B cell (primary cell): ENCODE measurements at regions not wholly inside any gene's neighbourhood (a gene's known extent, or its start where the extent isn't known, plus 50 kb on each side); places are given as distances from the start of the nearest gene placed in this dataset.

Source experiments
- ATAC-seq: fragments of 200-7000 bp; cut with Tn5 transposase; one replicate; pipeline ENCODE4 v1.10.0; 2021; ENCODE audit warnings: low read depth, mild to moderate bottlenecking, moderate number of reproducible peaks, moderate library complexity
- CTCF ChIA-PET: fragments of 350-600 bp; sonication (Branson Sonifier 250); formaldehyde crosslinking; loops from one replicate; lab custom pipeline; 2021; ENCODE audit warnings: antibody characterized with exemption, inconsistent platforms; lab: Charles Lee
- POLR2A ChIA-PET: fragments of 350-600 bp; sonication (Branson Sonifier 250); formaldehyde crosslinking; loops from one replicate; lab custom pipeline; 2021; ENCODE audit warnings: antibody characterized with exemption; lab: Charles Lee
- DNase-seq: peaks from one replicate; pipeline ENCODE4 v3.0.0; 2013
- H2AFZ ChIP-seq: 2 replicates; pipeline ENCODE4 v1.6.1; 2012; ENCODE audit warnings: mild to moderate bottlenecking, low read depth, low read length; ENCODE audit not compliant: insufficient read depth, poor library complexity, severe bottlenecking
- H3K27ac ChIP-seq, 2 donors: 1 replicate in 1 of 2; 2 replicates in 1 of 2; pipeline ENCODE4 v1.5.1; 2012 to 2013; ENCODE audit warnings: low read length in 2 of 2, mild to moderate bottlenecking in 2 of 2, moderate library complexity in 1 of 2
- H3K27me3 ChIP-seq, 4 experiments: fragments of 200-600 bp in 1 of 4; sonication (generic) in 1 of 4; replicated peaks in 1 of 4; 1 replicate in 2 of 4; 2 replicates in 2 of 4; pipeline versions ENCODE4 v1.6.1 to v1.7.0; 2013 to 2016; ENCODE audit warnings: low read length in 3 of 4, mild to moderate bottlenecking in 2 of 4, mixed read lengths in 1 of 4, moderate library complexity in 1 of 4; ENCODE audit not compliant: insufficient read depth in 4 of 4, control insufficient read depth in 3 of 4; ENCODE audit errors: control extremely low read depth in 1 of 4
- H3K36me3 ChIP-seq, 2 experiments: replicated peaks in 1 of 2; 1 replicate in 1 of 2; 2 replicates in 1 of 2; pipeline versions ENCODE4 v1.6.1 to v1.7.1; 2013; ENCODE audit warnings: low read length in 1 of 2; ENCODE audit not compliant: insufficient read depth in 2 of 2, control insufficient read depth in 1 of 2; ENCODE audit errors: control extremely low read depth in 1 of 2, extremely low read depth in 1 of 2
- H3K4me1 ChIP-seq, 2 donors: fragments of 200-600 bp in 1 of 2; sonication (generic) in 1 of 2; 1 replicate in 1 of 2; 2 replicates in 1 of 2; pipeline versions ENCODE4 v1.5.1 to v1.6.1; 2013 to 2017; ENCODE audit warnings: low read length in 2 of 2; ENCODE audit not compliant: control insufficient read depth in 2 of 2, insufficient read depth in 2 of 2
- H3K4me2 ChIP-seq: replicated peaks from 2 replicates; pipeline ENCODE3; 2012; ENCODE audit warnings: mild to moderate bottlenecking, low read depth, low read length; ENCODE audit not compliant: poor library complexity, severe bottlenecking
- H3K4me3 ChIP-seq, 5 experiments: fragments of 200-600 bp in 1 of 5; sonication (generic) in 1 of 5; 1 replicate in 3 of 5; 2 replicates in 2 of 5; pipeline versions ENCODE4 v1.5.1 to v1.7.0; 2011 to 2016; ENCODE audit warnings: low read length in 4 of 5, mild to moderate bottlenecking in 4 of 5, low read depth in 2 of 5, control low read depth in 1 of 5, moderate library complexity in 1 of 5; ENCODE audit not compliant: insufficient read depth in 1 of 5; ENCODE audit errors: control extremely low read depth in 1 of 5, extremely low read depth in 1 of 5
- H3K79me2 ChIP-seq: fragments of 200-600 bp; sonication (generic); one replicate; pipeline ENCODE4 v1.6.0; 2016; ENCODE audit warnings: low read length; ENCODE audit not compliant: control insufficient read depth, insufficient read depth
- H3K9ac ChIP-seq: fragments of 200-600 bp; sonication (generic); 2 replicates; pipeline ENCODE4 v1.6.1; 2017; ENCODE audit warnings: mild to moderate bottlenecking, low read length, moderate library complexity
- H3K9me3 ChIP-seq, 3 donors: one replicate each; pipeline versions ENCODE4 v1.6.1 to v1.7.1; 2013; ENCODE audit warnings: low read length in 2 of 3; ENCODE audit not compliant: control insufficient read depth in 2 of 3, insufficient read depth in 1 of 3; ENCODE audit errors: control extremely low read depth in 1 of 3
- H4K20me1 ChIP-seq: 2 replicates; pipeline ENCODE4 v1.6.0; 2012; ENCODE audit warnings: mild to moderate bottlenecking, low read length; ENCODE audit not compliant: insufficient read depth, control insufficient read depth, poor library complexity, severe bottlenecking
- H3K27ac Mint-ChIP-seq: one replicate; pipeline ENCODE4 v1.8.0; 2021; ENCODE audit warnings: mixed read lengths
- H3K27me3 Mint-ChIP-seq: one replicate; pipeline ENCODE4 v1.8.0; 2021; ENCODE audit warnings: mixed read lengths
- H3K4me1 Mint-ChIP-seq: one replicate; pipeline ENCODE4 v1.8.0; 2021; ENCODE audit warnings: mixed read lengths
- H3K4me3 Mint-ChIP-seq: one replicate; pipeline ENCODE4 v1.8.0; 2021; ENCODE audit warnings: mixed read lengths
- H3K9me3 Mint-ChIP-seq: one replicate; pipeline ENCODE4 v1.8.0; 2022; ENCODE audit warnings: mixed read lengths; ENCODE audit not compliant: insufficient read depth
- EZH2 ChIP-seq: IDR thresholded peaks from 2 replicates; pipeline ENCODE4 v1.6.1; 2012; ENCODE audit warnings: borderline replicate concordance, low read depth, mild to moderate bottlenecking, moderate library complexity, low read length; ENCODE audit not compliant: insufficient read depth, poor library complexity, severe bottlenecking
- WGBS: methylation state at CpG from one replicate; pipeline ENCODE4 v1.1.5; 2013; ENCODE audit warnings: missing lambda C conversion rate; ENCODE audit not compliant: insufficient coverage; 5-methylcytosine and 5-hydroxymethylcytosine counted together
- intact Hi-C: fragments of 100-400 bp; cut with micrococcal nuclease; formaldehyde crosslinking; loops from one replicate; pipeline ENCODE4 v1.10.0; 2022
- TF ChIP-seq, protein P1 (sequence below): fragments of 200-600 bp; IDR thresholded peaks from one replicate; pipeline ENCODE4 v1.8.0; 2022; ENCODE audit warnings: antibody characterized with exemption, mild to moderate bottlenecking

- ChIA-PET CTCF (no interaction called here), POLR2A (no interaction called here)
- no peaks in the 10 kb centered on the region for H3K4me1 Mint-ChIP-seq
- Histone ChIP-seq H3K27me3 (no peaks in the 10 kb centered on the region), H4K20me1 (no peaks in the 10 kb centered on the region), H3K4me1 (no peaks in the 10 kb centered on the region), H3K9me3 (no peaks in the 10 kb centered on the region), H3K9ac (no peak overlapping the region), H2AFZ (no peak overlapping the region), H3K79me2 (no peaks in the 10 kb centered on the region), H3K4me3 (no peak overlapping the region), H3K4me2 (no peak overlapping the region), H3K27ac (no peak overlapping the region), H3K36me3 (no peaks in the 10 kb centered on the region)
- no peak for TF ChIP-seq EZH2
- TF ChIP-seq, protein P1, sequence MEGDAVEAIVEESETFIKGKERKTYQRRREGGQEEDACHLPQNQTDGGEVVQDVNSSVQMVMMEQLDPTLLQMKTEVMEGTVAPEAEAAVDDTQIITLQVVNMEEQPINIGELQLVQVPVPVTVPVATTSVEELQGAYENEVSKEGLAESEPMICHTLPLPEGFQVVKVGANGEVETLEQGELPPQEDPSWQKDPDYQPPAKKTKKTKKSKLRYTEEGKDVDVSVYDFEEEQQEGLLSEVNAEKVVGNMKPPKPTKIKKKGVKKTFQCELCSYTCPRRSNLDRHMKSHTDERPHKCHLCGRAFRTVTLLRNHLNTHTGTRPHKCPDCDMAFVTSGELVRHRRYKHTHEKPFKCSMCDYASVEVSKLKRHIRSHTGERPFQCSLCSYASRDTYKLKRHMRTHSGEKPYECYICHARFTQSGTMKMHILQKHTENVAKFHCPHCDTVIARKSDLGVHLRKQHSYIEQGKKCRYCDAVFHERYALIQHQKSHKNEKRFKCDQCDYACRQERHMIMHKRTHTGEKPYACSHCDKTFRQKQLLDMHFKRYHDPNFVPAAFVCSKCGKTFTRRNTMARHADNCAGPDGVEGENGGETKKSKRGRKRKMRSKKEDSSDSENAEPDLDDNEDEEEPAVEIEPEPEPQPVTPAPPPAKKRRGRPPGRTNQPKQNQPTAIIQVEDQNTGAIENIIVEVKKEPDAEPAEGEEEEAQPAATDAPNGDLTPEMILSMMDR: no peak
- intact Hi-C loops: no loop called here
- no CpG with 5 or more reads among the region's 1 CpG for WGBS
- H3K9me3 Mint-ChIP-seq: no peaks in the 10 kb centered on the region
- no peak overlapping the region for H3K27ac Mint-ChIP-seq
- DNase-seq (no peak), ATAC-seq (no peak)
- no peak overlapping the region for H3K4me3 Mint-ChIP-seq
- no peaks in the 10 kb centered on the region for H3K27me3 Mint-ChIP-seq
Observed at GRCh38 chr2:116915673-116916072, 898.8 kb upstream of the DDX18 start.

GRCh38 chr2:116917196-116917595 lies 897.3 kb upstream of the DDX18 start:
- no peak for TF ChIP-seq EZH2
- TF ChIP-seq, protein P1: no peak
- no peaks in the 10 kb centered on the region for H3K27me3 ChIP-seq
- no peaks in the 10 kb centered on the region for H3K36me3 ChIP-seq
- Mint-ChIP-seq H3K9me3 (peaks cover 3% of the 10 kb centered on the region), H3K27ac (no peak overlapping the region), H3K27me3 (no peaks in the 10 kb centered on the region), H3K4me3 (no peak overlapping the region), H3K4me1 (no peaks in the 10 kb centered on the region)
- intact Hi-C loops: no loop called here
- DNase-seq (no peak), ATAC-seq (no peak)
- no peak overlapping the region for H3K27ac ChIP-seq
- H4K20me1 ChIP-seq: no peaks in the 10 kb centered on the region
- no peaks in the 10 kb centered on the region for H3K9me3 ChIP-seq
- H3K79me2 ChIP-seq: no peaks in the 10 kb centered on the region
- CTCF ChIA-PET: no interaction called here
- H3K4me2 ChIP-seq: no peak overlapping the region
- no peak overlapping the region for H2AFZ ChIP-seq
- H3K9ac ChIP-seq: no peak overlapping the region
- H3K4me1 ChIP-seq: no peaks in the 10 kb centered on the region
- no peak overlapping the region for H3K4me3 ChIP-seq
- POLR2A ChIA-PET: no interaction called here
